Panc1 (cell line): ENCODE measurements at regions not wholly inside any gene's neighbourhood (a gene's known extent, or its start where the extent isn't known, plus 50 kb on each side); places are given as distances from the start of the nearest gene placed in this dataset.

Source experiments
- ATAC-seq: fragments of 200-7000 bp; cut with Tn5 transposase; 2 replicates; pipeline ENCODE4 v1.9.1; 2020; ENCODE audit warnings: mild to moderate bottlenecking, moderate library complexity
- BruUV-seq: library from RNA; stranded (reverse); fragments of 400-500 nt; replicated peaks from 2 replicates; lab custom pipeline; 2021; lab: Mats Ljungman, UMichigan
- CTCF ChIA-PET: fragments of 300-600 bp; sonication (Branson Sonifier 250); formaldehyde crosslinking; loops from one replicate; lab custom pipeline; 2022; ENCODE audit warnings: antibody characterized with exemption; lab: Charles Lee
- POLR2A ChIA-PET: fragments of 300-600 bp; sonication (Branson Sonifier 250); formaldehyde crosslinking; loops from one replicate; lab custom pipeline; 2022; ENCODE audit warnings: antibody characterized with exemption; lab: Charles Lee
- DNase-seq: peaks from one replicate; pipeline ENCODE4 v3.0.0-alpha.2; 2010; ENCODE audit warnings: low read depth, low spot score
- H3K27ac ChIP-seq: 2 replicates; pipeline ENCODE4 v1.5.1; 2011; ENCODE audit warnings: mild to moderate bottlenecking, low read length, inconsistent platforms
- H3K27me3 ChIP-seq: fragments of 200-500 bp; sonication (Bioruptor generic); 2 replicates; pipeline ENCODE4 v1.6.0; 2014; ENCODE audit warnings: low read length, inconsistent platforms; ENCODE audit not compliant: control insufficient read depth, insufficient read depth
- H3K36me3 ChIP-seq: fragments of 200-500 bp; sonication (Bioruptor generic); 2 replicates; pipeline ENCODE4 v1.5.1; 2014; ENCODE audit warnings: inconsistent platforms, mild to moderate bottlenecking, low read length, moderate library complexity; ENCODE audit not compliant: control insufficient read depth, insufficient read depth
- H3K4me1 ChIP-seq: 2 replicates; pipeline ENCODE4 v1.5.1; 2011; ENCODE audit warnings: inconsistent platforms, mild to moderate bottlenecking, low read length, moderate library complexity; ENCODE audit not compliant: control insufficient read depth, insufficient read depth
- H3K4me3 ChIP-seq, 2 experiments: 2 replicates each; pipeline ENCODE4 v1.5.1; 2011 to 2012; ENCODE audit warnings: low read depth in 2 of 2, low read length in 2 of 2, mild to moderate bottlenecking in 2 of 2, inconsistent platforms in 1 of 2, moderate library complexity in 1 of 2
- H3K9me3 ChIP-seq: fragments of 200-500 bp; sonication (Bioruptor generic); 2 replicates; pipeline ENCODE4 v1.5.1; 2014; ENCODE audit warnings: low read depth, mild to moderate bottlenecking, inconsistent platforms, low read length, moderate library complexity; ENCODE audit not compliant: control insufficient read depth, insufficient read depth
- CTCF ChIP-seq: fragments of 450-650 bp; IDR thresholded peaks from 2 replicates; pipeline ENCODE4 v1.5.1; 2017; ENCODE audit warnings: mild to moderate bottlenecking
- POLR2AphosphoS5 ChIP-seq: IDR thresholded peaks from 2 replicates; pipeline ENCODE4 v1.6.1; 2012; ENCODE audit warnings: mild to moderate bottlenecking, low read depth, low read length, moderate library complexity
- SIN3A ChIP-seq: IDR thresholded peaks from 2 replicates; pipeline ENCODE4 v1.6.1; 2012; ENCODE audit warnings: low read depth, mild to moderate bottlenecking, low read length, moderate library complexity, borderline replicate concordance; ENCODE audit not compliant: insufficient read depth
- TCF7L2 ChIP-seq: IDR thresholded peaks from 2 replicates; pipeline ENCODE4 v1.6.1; 2011; ENCODE audit warnings: mild to moderate bottlenecking, low read depth, low read length, inconsistent platforms
- in situ Hi-C: cut with HindIII; loops from 2 replicates; pipeline ENCODE4 v1.10.0; 2016; ENCODE audit warnings: low sequenced_read_pairs, low pct_unique_long_range_greater_than_20kb
- intact Hi-C: fragments of 100-400 bp; cut with micrococcal nuclease; formaldehyde crosslinking; loops from one replicate; pipeline ENCODE4 v1.10.0; 2022; ENCODE audit not compliant: unreplicated experiment
- TF ChIP-seq, protein P1 (sequence below), 2 experiments: IDR thresholded peaks; 2 replicates each; pipeline ENCODE4 v1.6.1; 2011 to 2012; ENCODE audit warnings: low read depth in 2 of 2, control low read depth in 1 of 2, low read length in 1 of 2, mild to moderate bottlenecking in 1 of 2, moderate library complexity in 1 of 2; ENCODE audit not compliant: insufficient read depth in 1 of 2

DNA sequence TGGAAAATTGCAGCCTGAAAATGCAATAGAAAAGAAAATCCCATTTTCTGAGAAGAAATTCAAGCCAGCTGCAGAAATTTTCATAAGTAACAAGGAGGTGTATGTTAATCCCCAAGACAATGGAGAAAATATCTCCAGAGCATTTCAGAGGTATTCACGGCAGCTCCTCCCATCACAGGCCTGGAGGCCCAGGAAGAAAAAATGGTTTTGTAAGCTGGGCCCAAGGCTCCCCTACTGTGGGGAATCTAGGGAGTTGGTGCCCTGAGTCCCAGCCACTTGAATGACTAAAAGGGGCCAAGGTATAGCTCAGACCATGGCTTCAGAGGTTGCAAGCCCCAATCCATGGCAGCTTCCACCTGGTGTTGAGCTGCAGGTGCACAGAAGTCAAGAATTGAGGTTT is 93.3 kb upstream of the ZNF267 start:
- no peaks in the 10 kb centered on the region for H3K36me3 ChIP-seq
- BruUV-seq: no TSS peak
- no peak overlapping the region for H3K4me3 ChIP-seq
- no peak for DNase-seq
- TF ChIP-seq POLR2AphosphoS5 (no peak), SIN3A (no peak), CTCF (no peak), TCF7L2 (no peak)
- TF ChIP-seq, protein P1, sequence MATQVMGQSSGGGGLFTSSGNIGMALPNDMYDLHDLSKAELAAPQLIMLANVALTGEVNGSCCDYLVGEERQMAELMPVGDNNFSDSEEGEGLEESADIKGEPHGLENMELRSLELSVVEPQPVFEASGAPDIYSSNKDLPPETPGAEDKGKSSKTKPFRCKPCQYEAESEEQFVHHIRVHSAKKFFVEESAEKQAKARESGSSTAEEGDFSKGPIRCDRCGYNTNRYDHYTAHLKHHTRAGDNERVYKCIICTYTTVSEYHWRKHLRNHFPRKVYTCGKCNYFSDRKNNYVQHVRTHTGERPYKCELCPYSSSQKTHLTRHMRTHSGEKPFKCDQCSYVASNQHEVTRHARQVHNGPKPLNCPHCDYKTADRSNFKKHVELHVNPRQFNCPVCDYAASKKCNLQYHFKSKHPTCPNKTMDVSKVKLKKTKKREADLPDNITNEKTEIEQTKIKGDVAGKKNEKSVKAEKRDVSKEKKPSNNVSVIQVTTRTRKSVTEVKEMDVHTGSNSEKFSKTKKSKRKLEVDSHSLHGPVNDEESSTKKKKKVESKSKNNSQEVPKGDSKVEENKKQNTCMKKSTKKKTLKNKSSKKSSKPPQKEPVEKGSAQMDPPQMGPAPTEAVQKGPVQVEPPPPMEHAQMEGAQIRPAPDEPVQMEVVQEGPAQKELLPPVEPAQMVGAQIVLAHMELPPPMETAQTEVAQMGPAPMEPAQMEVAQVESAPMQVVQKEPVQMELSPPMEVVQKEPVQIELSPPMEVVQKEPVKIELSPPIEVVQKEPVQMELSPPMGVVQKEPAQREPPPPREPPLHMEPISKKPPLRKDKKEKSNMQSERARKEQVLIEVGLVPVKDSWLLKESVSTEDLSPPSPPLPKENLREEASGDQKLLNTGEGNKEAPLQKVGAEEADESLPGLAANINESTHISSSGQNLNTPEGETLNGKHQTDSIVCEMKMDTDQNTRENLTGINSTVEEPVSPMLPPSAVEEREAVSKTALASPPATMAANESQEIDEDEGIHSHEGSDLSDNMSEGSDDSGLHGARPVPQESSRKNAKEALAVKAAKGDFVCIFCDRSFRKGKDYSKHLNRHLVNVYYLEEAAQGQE (IDR thresholded peaks at IDR 0.05; ENCODE audit: insufficient read depth in 1 of 2, low read depth in 2 of 2, low read length in 1 of 2): no peak
- intact Hi-C loops: no loop called here
- H3K27me3 ChIP-seq: no peaks in the 10 kb centered on the region
- ChIA-PET CTCF (no interaction called here), POLR2A (no interaction called here)
- no peak for ATAC-seq
- H3K4me1 ChIP-seq: no peaks in the 10 kb centered on the region
- in situ Hi-C loops: no loop called here
- no peak overlapping the region for H3K27ac ChIP-seq
- H3K9me3 ChIP-seq: peaks cover 18% of the 10 kb centered on the region; the same call in 1 of the 2 replicates

GRCh38 chr16:31785126-31785525 is 88.5 kb upstream of the ZNF267 start:
- ChIA-PET POLR2A (no interaction called here), CTCF (no interaction called here)
- intact Hi-C loops (no loop called here), in situ Hi-C loops (no loop called here)
- no peak overlapping the region for H3K27ac ChIP-seq
- TF ChIP-seq POLR2AphosphoS5: no peak
- TF ChIP-seq, protein P1 (IDR thresholded peaks at IDR 0.05; ENCODE audit: insufficient read depth in 1 of 2, low read depth in 2 of 2, low read length in 1 of 2): no peak
- no peak for TF ChIP-seq CTCF
- no peak for TF ChIP-seq SIN3A
- TF ChIP-seq TCF7L2: no peak
- H3K4me1 ChIP-seq: no peaks in the 10 kb centered on the region
- ATAC-seq (no peak), DNase-seq (no peak)
- no peak overlapping the region for H3K4me3 ChIP-seq
- peaks cover 13% of the 10 kb centered on the region; the same call in 1 of the 2 replicates for H3K9me3 ChIP-seq
- no peaks in the 10 kb centered on the region for H3K27me3 ChIP-seq
- BruUV-seq: no TSS peak
- H3K36me3 ChIP-seq: no peaks in the 10 kb centered on the region
